Right lobe of liver (tissue), 6 donors: ENCODE measurements at regions not wholly inside any gene's neighbourhood (a gene's known extent, or its start where the extent isn't known, plus 50 kb on each side); places are given as distances from the start of the nearest gene placed in this dataset.

ENCODE experiments used
- ATAC-seq, 4 donors: fragments of 200-7000 bp; cut with Tn5 transposase; one replicate each; pipeline ENCODE4 v1.9.1; 2020; ENCODE audit warnings: mild to moderate bottlenecking in 4 of 4, moderate library complexity in 4 of 4
- DNase-seq, 3 donors: peaks; one replicate each; pipeline ENCODE4 v3.0.0-alpha.2; 2020
- H3K27ac ChIP-seq, 3 donors: fragments of 200-600 bp; one replicate each; pipeline ENCODE4 v1.8.0; 2022
- H3K27me3 ChIP-seq, 2 donors: fragments of 200-600 bp; one replicate each; pipeline ENCODE4 v1.8.0; 2022
- H3K36me3 ChIP-seq, 4 donors: fragments of 200-600 bp; sonication (generic) in 1 of 4; one replicate each; pipeline versions ENCODE4 v1.5.1 to v1.8.0; 2017 to 2022; ENCODE audit warnings: control low read depth in 1 of 4
- H3K4me1 ChIP-seq, 4 donors: fragments of 200-600 bp; sonication (generic) in 1 of 4; one replicate each; pipeline versions ENCODE4 v1.5.1 to v1.8.0; 2017 to 2022; ENCODE audit warnings: control low read depth in 1 of 4
- H3K4me3 ChIP-seq, 3 donors: fragments of 200-600 bp; one replicate each; pipeline ENCODE4 v1.8.0; 2022
- H3K9me3 ChIP-seq, 4 donors: fragments of 200-600 bp; sonication (generic) in 1 of 4; one replicate each; pipeline versions ENCODE4 v1.5.1 to v1.8.0; 2017 to 2022; ENCODE audit warnings: control low read depth in 1 of 4
- CTCF ChIP-seq, 4 donors: fragments of 200-600 bp in 3 of 4; fragments of 450-650 bp in 1 of 4; IDR thresholded peaks; one replicate each; pipeline versions ENCODE4 v1.5.1 to v1.8.0; 2016 to 2022; ENCODE audit warnings: antibody characterized with exemption in 4 of 4, mild to moderate bottlenecking in 2 of 4
- POLR2A ChIP-seq: fragments of 450-650 bp; IDR thresholded peaks from one replicate; pipeline ENCODE4 v1.6.1; 2017; ENCODE audit warnings: antibody characterized with exemption, mild to moderate bottlenecking
- WGBS: methylation state at CpG from one replicate; pipeline ENCODE4 v1.1.6; 2018; ENCODE audit warnings: low coverage, low lambda C conversion rate; ENCODE audit not compliant: insufficient coverage; ENCODE audit errors: missing lambda C conversion rate; 5-methylcytosine and 5-hydroxymethylcytosine counted together
- intact Hi-C, 2 donors: fragments of 100-400 bp; cut with DNase I; formaldehyde crosslinking; loops; one replicate each; pipeline versions ENCODE4 v1.11.2 to v1.14.1; 2022
- donor health status: DM: no; HTN: yes; CAD: no.
- donor health status: DM: no; HTN: no; CAD: no.
- donor health status: DM: no; HTN: no; CAD: no.
- donor health status: DM: no; HTN: yes; CAD: no.
- donor health status: DM: no; HTN: yes; CAD: no.

GRCh38 chr7:32145911-32146310 lies 75.7 kb upstream of the PDE1C start:
- intact Hi-C loops = no loop called here
- H3K27ac ChIP-seq = no peak overlapping the region
- 59% methylated on average over 2 of the region's 2 CpGs for WGBS
- no peaks in the 10 kb centered on the region for H3K9me3 ChIP-seq
- H3K36me3 ChIP-seq = no peaks in the 10 kb centered on the region
- H3K27me3 ChIP-seq = no peaks in the 10 kb centered on the region
- no peak for TF ChIP-seq CTCF (IDR thresholded peaks at IDR 0.05)
- no peak for TF ChIP-seq POLR2A
- ATAC-seq = no peak
- H3K4me1 ChIP-seq = no peaks in the 10 kb centered on the region
- DNase-seq = no peak
- no peak overlapping the region for H3K4me3 ChIP-seq

- DNase-seq (no peak), ATAC-seq (no peak)
- Histone ChIP-seq H3K9me3 (no peaks in the 10 kb centered on the region), H3K36me3 (no peaks in the 10 kb centered on the region), H3K4me1 (no peaks in the 10 kb centered on the region), H3K4me3 (no peak overlapping the region), H3K27ac (no peak overlapping the region), H3K27me3 (no peaks in the 10 kb centered on the region)
- 65% methylated on average over 4 of the region's 4 CpGs for WGBS
- intact Hi-C loops = no loop called here
- no peak for TF ChIP-seq POLR2A
- no peak for TF ChIP-seq CTCF (IDR thresholded peaks at IDR 0.05)
Observed at GRCh38 chr7:32144676-32145075, 74.5 kb upstream of the PDE1C start.

GRCh38 chr7:32143301-32143700 lies 73.1 kb upstream of the PDE1C start:
- H3K27ac ChIP-seq = no peak overlapping the region
- ATAC-seq = no peak
- 51% methylated on average over 2 of the region's 6 CpGs for WGBS
- DNase-seq = no peak
- no peaks in the 10 kb centered on the region for H3K4me1 ChIP-seq
- no peaks in the 10 kb centered on the region for H3K36me3 ChIP-seq
- no peaks in the 10 kb centered on the region for H3K9me3 ChIP-seq
- TF ChIP-seq POLR2A (no peak), CTCF (IDR thresholded peaks at IDR 0.05) (no peak)
- intact Hi-C loops = no loop called here
- H3K27me3 ChIP-seq = no peaks in the 10 kb centered on the region
- no peak overlapping the region for H3K4me3 ChIP-seq

- H3K9me3 ChIP-seq = no peaks in the 10 kb centered on the region
- intact Hi-C loops = no loop called here
- no peaks in the 10 kb centered on the region for H3K4me1 ChIP-seq
- 25% methylated on average over 3 of the region's 3 CpGs for WGBS
- no peak for ATAC-seq
- no peak for DNase-seq
- no peak overlapping the region for H3K4me3 ChIP-seq
- no peaks in the 10 kb centered on the region for H3K36me3 ChIP-seq
- no peaks in the 10 kb centered on the region for H3K27me3 ChIP-seq
- H3K27ac ChIP-seq = no peak overlapping the region
- no peak for TF ChIP-seq POLR2A
- no peak for TF ChIP-seq CTCF (IDR thresholded peaks at IDR 0.05)
Observed at GRCh38 chr7:32142649-32143048, 72.4 kb upstream of the PDE1C start.
